Bronchial epithelial cell (primary cell): ENCODE measurements at regions not wholly inside any gene's neighbourhood (a gene's known extent, or its start where the extent isn't known, plus 50 kb on each side); places are given as distances from the start of the nearest gene placed in this dataset.

Experiments
- DNase-seq: peaks from one replicate; pipeline ENCODE4 v3.0.0-alpha.2; 2010; ENCODE audit warnings: low read depth
- FAIRE-seq: peaks from 2 replicates; lab custom pipeline; 2011; peaks lifted over from hg19 to GRCh38; lab: Jason Lieb, UNC
- H3K27me3 ChIP-seq: 2 replicates; pipeline ENCODE4 v1.5.1; 2011; ENCODE audit warnings: low read length; ENCODE audit not compliant: control insufficient read depth, insufficient read depth
- H3K36me3 ChIP-seq: 2 replicates; pipeline ENCODE4 v1.5.1; 2011; ENCODE audit warnings: low read length; ENCODE audit not compliant: control insufficient read depth, insufficient read depth
- H3K4me3 ChIP-seq: 2 replicates; pipeline ENCODE4 v1.5.1; 2011; ENCODE audit warnings: mild to moderate bottlenecking, low read depth, low read length, control low read depth
- CTCF ChIP-seq: IDR thresholded peaks from 2 replicates; pipeline ENCODE4 v1.5.1; 2011; ENCODE audit warnings: mild to moderate bottlenecking, moderate library complexity, low read length, control low read depth, inconsistent platforms; ENCODE audit not compliant: insufficient read depth, severe bottlenecking

DNA sequence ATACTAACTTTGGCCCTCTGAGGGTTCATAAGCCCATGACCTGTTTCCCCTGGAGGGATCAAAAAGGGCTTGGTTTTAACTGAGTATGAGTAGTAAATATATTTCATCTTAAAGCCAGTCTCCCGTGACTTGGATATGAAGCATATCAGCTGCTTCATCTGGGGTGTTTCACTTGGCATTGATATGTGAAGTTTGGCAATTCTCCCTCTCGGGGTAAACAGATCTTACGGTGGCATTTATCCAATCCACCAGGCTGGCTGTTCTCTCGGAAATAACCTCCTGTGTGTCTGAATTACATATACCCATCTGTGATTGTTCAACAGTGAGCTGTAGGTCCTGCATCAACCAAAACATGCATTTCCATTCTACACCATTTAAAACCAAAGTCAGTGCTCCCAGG lies 130.7 kb downstream of the ADAM29 start:
- no peak for DNase-seq
- Histone ChIP-seq H3K4me3 (no peak overlapping the region), H3K27me3 (no peaks in the 10 kb centered on the region), H3K36me3 (no peaks in the 10 kb centered on the region)
- TF ChIP-seq CTCF = no peak
- FAIRE-seq = no peak

DNA sequence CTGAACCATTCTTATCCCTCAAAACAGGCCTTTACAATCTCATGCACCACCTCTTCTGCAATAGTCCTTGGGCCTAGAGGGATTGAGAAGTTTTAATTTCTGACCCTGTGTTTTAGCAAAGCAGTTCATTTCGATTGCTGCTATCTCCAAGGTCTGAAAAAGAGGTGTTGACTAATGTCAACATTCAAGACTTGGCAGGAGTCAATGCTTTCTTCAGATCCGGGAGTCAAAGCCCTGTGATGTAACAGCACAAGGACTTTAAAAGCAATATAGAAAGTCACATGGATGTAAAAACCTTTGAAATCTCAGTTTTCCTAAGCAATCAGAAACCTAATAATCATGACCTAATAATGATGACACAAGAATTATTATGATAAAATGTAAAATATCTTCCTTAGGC lies 133.8 kb downstream of the ADAM29 start:
- H3K27me3 ChIP-seq = no peaks in the 10 kb centered on the region
- no peak overlapping the region for H3K4me3 ChIP-seq
- DNase-seq (no peak), FAIRE-seq (no peak)
- H3K36me3 ChIP-seq = no peaks in the 10 kb centered on the region
- no peak for TF ChIP-seq CTCF

DNA sequence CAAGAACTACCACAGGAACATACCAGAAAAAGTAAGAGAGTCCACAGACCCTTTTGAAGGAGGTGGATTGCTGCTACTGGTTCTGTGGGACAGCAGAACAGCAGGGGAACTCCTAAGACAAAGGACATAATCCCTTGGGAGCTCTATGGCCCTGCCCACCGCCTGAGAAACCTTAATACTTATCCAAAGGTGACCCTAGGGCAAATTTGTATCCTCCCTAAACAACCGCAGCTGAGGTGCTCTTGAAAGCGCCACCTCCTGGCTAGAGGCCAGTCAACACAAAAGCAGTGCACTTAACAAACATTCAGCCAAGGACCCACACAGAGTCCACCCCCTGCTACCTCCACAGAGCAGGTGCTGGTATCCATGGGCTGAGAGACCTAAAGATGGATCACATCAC lies 136.8 kb downstream of the ADAM29 start:
- Histone ChIP-seq H3K36me3 (no peaks in the 10 kb centered on the region), H3K27me3 (no peaks in the 10 kb centered on the region), H3K4me3 (no peak overlapping the region)
- DNase-seq (no peak), FAIRE-seq (no peak)
- TF ChIP-seq CTCF = no peak

DNA sequence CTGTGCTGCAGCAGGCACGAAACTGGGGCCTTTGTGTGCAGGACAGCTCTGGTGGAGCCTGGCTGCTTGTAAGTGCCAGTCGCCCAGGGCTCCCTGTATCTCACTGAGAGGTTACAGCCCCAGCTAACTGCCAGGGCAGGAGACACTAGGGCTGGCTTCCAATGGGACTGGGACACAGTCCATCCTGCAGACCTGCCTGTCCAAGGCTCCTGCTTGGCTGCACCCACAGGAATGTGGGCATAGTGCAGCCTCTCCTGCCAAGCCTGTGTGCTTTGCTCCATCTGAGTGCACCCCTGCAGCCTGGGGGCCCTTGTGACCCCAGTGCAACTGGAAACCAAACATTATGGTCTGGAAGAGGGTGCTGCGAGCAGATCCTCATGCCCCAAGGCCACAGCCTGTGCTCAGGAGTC lies 144.0 kb downstream of the ADAM29 start:
- FAIRE-seq = no peak
- DNase-seq = no peak
- no peak for TF ChIP-seq CTCF
- no peaks in the 10 kb centered on the region for H3K27me3 ChIP-seq
- H3K4me3 ChIP-seq = no peak overlapping the region
- no peaks in the 10 kb centered on the region for H3K36me3 ChIP-seq

GRCh38 chr4:175065228-175065627 lies 147.1 kb downstream of the ADAM29 start:
- no peak for TF ChIP-seq CTCF
- Histone ChIP-seq H3K36me3 (no peaks in the 10 kb centered on the region), H3K27me3 (no peaks in the 10 kb centered on the region), H3K4me3 (no peak overlapping the region)
- no peak for DNase-seq
- FAIRE-seq = no peak

GRCh38 chr4:175066923-175067627 lies 148.9 kb downstream of the ADAM29 start:
- DNase-seq = peak; percentile 3
- Histone ChIP-seq H3K36me3 (no peaks in the 10 kb centered on the region), H3K27me3 (no peaks in the 10 kb centered on the region), H3K4me3 (no peak overlapping the region)
- TF ChIP-seq CTCF = no peak
- no peak for FAIRE-seq
